ENCODE measurements at regions not wholly inside any gene's neighbourhood (a gene's known extent, or its start where the extent isn't known, plus 50 kb on each side); places are given as distances from the start of the nearest gene placed in this dataset.
"Not testable (repeated sequence)": the region's sequence is repeated elsewhere in the genome, so short reads cannot be mapped to it uniquely, and the experiment has no call there.

DNA sequence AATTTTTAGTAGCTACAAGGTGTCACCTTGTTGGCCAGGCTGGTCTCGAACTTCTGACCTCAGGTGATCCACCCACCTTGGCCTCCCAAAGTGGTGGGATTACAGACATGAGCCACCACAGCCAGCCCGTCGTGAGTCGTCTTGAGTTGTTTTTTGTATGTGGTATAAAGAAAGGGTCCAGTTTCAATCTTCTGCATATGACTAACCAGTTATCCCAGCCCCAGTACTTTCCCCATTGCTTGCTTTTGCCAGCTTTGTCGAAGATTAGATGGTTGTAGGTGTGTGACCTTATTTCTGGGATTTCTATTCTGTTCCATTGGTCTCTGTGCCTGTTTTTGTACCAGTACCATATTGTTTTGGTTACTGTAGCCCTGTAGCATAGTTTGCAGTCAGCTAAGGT is 105.9 kb downstream of the OR13H1 start:
- no peaks in the 10 kb centered on the region for H3K9me3 ChIP-seq (ENCODE audit: low read length)
- H3K9ac ChIP-seq (ENCODE audit: low read length) = no peak overlapping the region
- H3K36me3 ChIP-seq (ENCODE audit: insufficient read depth, low read length) = no peaks in the 10 kb centered on the region
- H3K4me3 ChIP-seq (ENCODE audit: low read depth in 1 of 2, low read length in 2 of 2) = no peak overlapping the region
- no peaks in the 10 kb centered on the region for H3K27me3 ChIP-seq (ENCODE audit: control insufficient read depth in 1 of 2, insufficient read depth in 2 of 2, low read length in 2 of 2)
- H3K4me1 ChIP-seq (ENCODE audit: insufficient read depth, low read length) = no peaks in the 10 kb centered on the region
- no peak overlapping the region for H3K27ac ChIP-seq (ENCODE audit: low read depth, low read length)

DNA sequence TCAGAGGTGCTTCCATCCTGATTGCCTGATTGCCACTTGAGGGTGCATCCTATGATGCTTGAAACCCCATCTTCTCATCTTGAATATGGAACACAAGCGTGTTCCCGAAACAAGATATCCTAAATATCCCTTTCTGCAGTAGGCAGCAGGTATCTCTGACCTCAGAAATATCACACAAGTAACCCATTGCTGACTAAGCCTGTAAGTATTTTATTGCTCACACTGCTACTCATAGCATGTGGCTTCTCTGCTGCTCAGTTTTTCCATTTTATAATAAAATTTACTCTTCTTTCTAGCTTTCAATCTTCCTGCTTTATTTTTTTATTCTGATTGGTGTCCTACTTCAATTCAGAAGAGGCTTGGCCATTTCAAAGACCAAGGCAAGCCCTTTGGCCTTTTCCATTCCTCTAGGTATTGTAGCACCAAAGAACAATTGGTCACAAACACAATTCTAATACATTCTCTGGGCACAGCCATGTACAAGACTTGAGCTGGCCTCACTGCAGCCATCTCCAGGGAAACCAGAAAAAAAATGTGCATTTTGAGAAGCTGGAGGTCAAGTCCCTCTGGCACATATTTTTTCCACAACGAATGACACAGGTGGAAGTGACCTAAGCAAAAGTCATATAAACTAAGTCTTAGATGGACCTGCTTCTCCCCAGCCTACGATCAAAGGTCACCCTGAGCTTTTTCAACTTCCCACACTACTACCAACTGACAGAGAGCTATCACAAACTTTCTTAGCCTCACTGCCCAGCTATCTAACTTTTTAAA is 107.0 kb downstream of the OR13H1 start:
- Histone ChIP-seq H3K9me3 (ENCODE audit: low read length) (no peaks in the 10 kb centered on the region), H3K4me3 (ENCODE audit: low read depth in 1 of 2, low read length in 2 of 2) (no peak overlapping the region), H3K9ac (ENCODE audit: low read length) (no peak overlapping the region), H3K27me3 (ENCODE audit: control insufficient read depth in 1 of 2, insufficient read depth in 2 of 2, low read length in 2 of 2) (no peaks in the 10 kb centered on the region), H3K27ac (ENCODE audit: low read depth, low read length) (no peak overlapping the region), H3K4me1 (ENCODE audit: insufficient read depth, low read length) (no peaks in the 10 kb centered on the region), H3K36me3 (ENCODE audit: insufficient read depth, low read length) (no peaks in the 10 kb centered on the region)

DNA sequence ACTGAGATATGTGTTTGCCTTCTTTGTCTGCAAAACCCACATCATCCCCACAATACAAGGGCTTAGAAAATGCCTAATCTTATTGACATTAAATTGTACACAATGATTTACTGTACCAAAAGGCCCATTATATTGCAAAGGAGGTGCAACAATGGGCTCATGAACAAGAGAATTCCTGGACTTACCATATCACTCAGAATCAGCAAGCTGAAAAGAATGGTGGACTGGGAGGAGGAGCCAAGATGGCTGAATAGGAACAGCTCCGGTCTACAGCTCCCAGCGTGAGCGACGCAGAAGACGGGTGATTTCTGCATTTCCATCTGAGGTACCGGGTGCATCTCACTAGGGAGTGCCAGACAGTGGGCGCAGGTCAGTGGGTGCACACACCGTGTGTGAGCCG is 119.9 kb downstream of the OR13H1 start:
- not testable (repeated sequence) for H3K27ac ChIP-seq (ENCODE audit: low read depth, low read length)

DNA sequence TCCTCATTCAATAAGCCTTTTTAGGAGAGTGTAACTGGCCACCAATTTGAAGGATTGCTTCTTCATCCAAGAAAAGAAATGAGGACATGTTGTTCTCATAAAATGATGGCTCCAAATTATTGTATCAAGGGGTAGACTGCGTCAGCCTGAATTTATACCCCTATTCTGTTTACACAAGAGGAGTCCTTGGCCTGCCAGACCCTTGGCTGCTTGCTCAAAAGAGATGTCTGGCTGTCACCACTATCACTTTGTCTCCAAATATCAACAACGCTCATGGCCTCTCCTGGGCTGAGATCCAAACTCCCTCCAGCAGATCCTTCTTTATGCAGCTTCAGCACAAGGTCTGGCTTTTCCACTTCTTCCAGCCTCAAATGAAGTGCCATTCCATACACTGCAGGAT is 127.9 kb downstream of the OR13H1 start:
- Histone ChIP-seq H3K27ac (ENCODE audit: low read depth, low read length) (no peak overlapping the region), H3K27me3 (ENCODE audit: control insufficient read depth in 1 of 2, insufficient read depth in 2 of 2, low read length in 2 of 2) (no peaks in the 10 kb centered on the region)

More for the DNA sequence above, 119.9 kb downstream of the OR13H1 start:
- H3K27me3 ChIP-seq (ENCODE audit: control insufficient read depth in 1 of 2, insufficient read depth in 2 of 2, low read length in 2 of 2); H3K36me3 ChIP-seq (ENCODE audit: insufficient read depth, low read length); H3K4me3 ChIP-seq (ENCODE audit: low read depth in 1 of 2, low read length in 2 of 2); H3K9me3 ChIP-seq (ENCODE audit: low read length); H3K9ac ChIP-seq (ENCODE audit: low read length); H3K4me1 ChIP-seq (ENCODE audit: insufficient read depth, low read length): not testable (repeated sequence)

DNA sequence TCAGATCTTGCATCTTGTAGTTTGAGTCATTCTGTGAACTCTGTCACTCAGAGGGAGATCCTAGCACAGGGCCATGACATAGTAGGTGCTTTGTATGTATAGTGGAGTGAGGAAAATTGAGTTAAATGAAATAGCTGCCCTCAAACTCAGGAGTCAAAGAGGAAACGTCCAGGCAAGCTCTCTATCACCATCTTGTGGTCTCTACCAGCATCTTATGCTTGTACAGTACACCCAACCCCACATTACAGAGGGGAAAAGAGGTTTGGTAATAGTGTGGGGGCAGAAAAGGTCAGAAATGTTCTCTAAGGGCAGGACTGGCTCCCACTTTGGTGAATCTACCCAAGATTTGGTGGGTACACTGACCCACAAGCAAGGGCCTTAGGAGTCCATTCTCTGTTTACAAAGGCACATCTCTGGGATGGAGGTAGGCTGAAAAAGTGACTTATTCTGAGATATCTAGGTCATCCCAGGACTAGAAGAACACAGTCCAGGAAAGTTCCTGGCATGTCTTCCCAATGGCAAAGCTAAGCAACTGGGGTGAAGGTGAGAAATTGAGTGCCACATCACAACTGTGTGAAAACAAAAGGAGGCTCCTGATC is 131.8 kb downstream of the OR13H1 start:
- Histone ChIP-seq H3K9me3 (ENCODE audit: low read length) (no peaks in the 10 kb centered on the region), H3K27ac (ENCODE audit: low read depth, low read length) (no peak overlapping the region), H3K27me3 (ENCODE audit: control insufficient read depth in 1 of 2, insufficient read depth in 2 of 2, low read length in 2 of 2) (peaks cover 0 to 6% of the 10 kb centered on the region in 2 donors), H3K9ac (ENCODE audit: low read length) (no peak overlapping the region), H3K4me1 (ENCODE audit: insufficient read depth, low read length) (no peaks in the 10 kb centered on the region), H3K36me3 (ENCODE audit: insufficient read depth, low read length) (no peaks in the 10 kb centered on the region), H3K4me3 (ENCODE audit: low read depth in 1 of 2, low read length in 2 of 2) (no peak overlapping the region)

More for the DNA sequence above, 127.9 kb downstream of the OR13H1 start:
- H3K36me3 ChIP-seq (ENCODE audit: insufficient read depth, low read length) = no peaks in the 10 kb centered on the region
- H3K9me3 ChIP-seq (ENCODE audit: low read length) = no peaks in the 10 kb centered on the region
- no peak overlapping the region for H3K9ac ChIP-seq (ENCODE audit: low read length)
- H3K4me1 ChIP-seq (ENCODE audit: insufficient read depth, low read length) = no peaks in the 10 kb centered on the region
- H3K4me3 ChIP-seq (ENCODE audit: low read depth in 1 of 2, low read length in 2 of 2) = no peak overlapping the region

DNA sequence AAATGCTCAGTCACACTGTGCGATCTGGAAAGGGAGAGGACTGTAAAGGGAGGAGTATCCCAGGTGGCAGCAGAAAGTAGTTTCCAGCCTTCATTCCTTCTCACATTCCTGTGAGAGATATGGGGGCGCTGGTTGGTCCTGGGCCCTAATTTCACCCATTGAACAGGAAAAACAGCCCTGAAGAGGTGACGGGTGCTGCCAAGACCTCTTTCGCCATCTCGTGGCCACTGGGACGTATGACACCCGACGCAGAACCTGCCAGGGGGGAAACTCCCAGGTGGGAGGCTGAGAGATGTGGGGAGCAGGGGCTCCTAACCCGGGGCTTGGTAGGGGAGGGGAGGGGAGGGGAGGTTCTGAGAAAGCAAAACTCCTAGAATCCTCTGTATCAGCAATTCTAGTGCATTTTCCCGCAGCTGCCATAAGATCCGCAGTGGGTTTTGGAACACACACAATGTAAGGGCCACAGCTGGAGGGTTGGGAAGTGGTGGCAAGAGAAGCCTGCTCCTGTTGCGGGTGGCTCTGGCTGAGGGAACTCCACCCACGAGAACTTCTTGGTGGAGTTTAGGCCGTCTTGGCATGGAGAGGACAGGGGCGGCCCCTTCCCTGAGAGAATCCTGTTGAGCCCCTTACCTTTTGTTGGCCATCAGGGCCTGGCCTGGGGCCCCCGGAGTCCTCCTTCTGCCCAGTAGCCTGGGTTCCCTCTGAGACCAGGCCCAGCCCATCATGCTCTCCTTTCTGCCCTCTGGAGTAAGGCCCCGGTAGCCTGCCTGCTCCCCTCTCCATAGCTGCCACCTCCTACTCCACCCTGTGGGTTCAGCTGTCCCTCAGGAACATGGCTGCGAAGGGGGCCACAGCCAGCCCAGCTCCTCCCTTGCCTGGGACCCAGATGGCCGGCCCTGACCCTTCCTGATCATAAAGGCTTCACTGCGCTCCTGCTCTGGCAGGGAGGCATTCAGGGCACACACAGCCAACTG is 134.1 kb downstream of the OR13H1 start:
- Histone ChIP-seq H3K4me1 (ENCODE audit: insufficient read depth, low read length) (no peaks in the 10 kb centered on the region), H3K27ac (ENCODE audit: low read depth, low read length) (no peak overlapping the region), H3K9me3 (ENCODE audit: low read length) (no peaks in the 10 kb centered on the region), H3K4me3 (ENCODE audit: low read depth in 1 of 2, low read length in 2 of 2) (no peak overlapping the region), H3K36me3 (ENCODE audit: insufficient read depth, low read length) (no peaks in the 10 kb centered on the region), H3K9ac (ENCODE audit: low read length) (no peak overlapping the region), H3K27me3 (ENCODE audit: control insufficient read depth in 1 of 2, insufficient read depth in 2 of 2, low read length in 2 of 2) (peaks cover 0 to 6% of the 10 kb centered on the region in 2 donors)

DNA sequence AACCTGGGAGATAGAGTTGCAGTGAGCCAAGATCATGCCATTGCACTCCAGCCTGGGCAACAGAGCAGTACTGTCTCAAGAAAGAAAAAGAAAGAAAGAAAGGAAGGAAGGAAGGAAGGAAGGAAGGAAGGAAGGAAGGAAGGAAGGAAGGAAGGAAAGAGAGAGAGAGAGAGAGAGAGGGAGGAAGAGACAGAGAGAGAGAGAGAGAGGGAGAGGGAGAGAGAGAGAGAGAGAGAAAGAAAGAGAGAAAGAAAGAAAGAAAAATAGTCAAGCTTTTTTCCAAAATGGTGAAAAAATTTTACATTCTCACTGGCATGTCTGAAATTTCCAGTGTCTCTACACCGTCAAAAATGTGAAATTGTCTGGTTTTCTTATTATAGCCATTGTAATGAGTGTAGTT is 138.9 kb downstream of the OR13H1 start:
- not testable (repeated sequence) for H3K27me3 ChIP-seq (ENCODE audit: control insufficient read depth in 1 of 2, insufficient read depth in 2 of 2, low read length in 2 of 2); H3K4me3 ChIP-seq (ENCODE audit: low read depth in 1 of 2, low read length in 2 of 2); H3K36me3 ChIP-seq (ENCODE audit: insufficient read depth, low read length); H3K27ac ChIP-seq (ENCODE audit: low read depth, low read length); H3K9me3 ChIP-seq (ENCODE audit: low read length); H3K9ac ChIP-seq (ENCODE audit: low read length); H3K4me1 ChIP-seq (ENCODE audit: insufficient read depth, low read length)

DNA sequence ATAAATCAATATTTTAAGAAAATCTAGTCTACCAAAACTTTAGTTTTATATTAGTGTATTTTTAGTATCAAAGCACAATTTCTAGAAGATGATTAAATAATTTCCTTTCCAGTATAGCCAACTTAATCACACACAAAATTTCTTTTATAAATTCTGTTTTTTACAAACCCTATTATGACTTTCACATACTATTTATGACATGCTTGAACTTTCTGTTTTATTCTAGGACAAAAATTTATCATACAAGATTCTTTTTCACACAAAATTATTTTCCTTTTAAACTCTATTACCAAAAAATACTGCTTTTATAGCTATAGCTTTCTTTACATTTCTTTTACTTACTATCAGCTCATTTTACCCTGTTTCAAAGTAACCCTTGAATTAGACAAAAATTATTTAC is 149.5 kb downstream of the OR13H1 start:
- H3K9ac ChIP-seq (ENCODE audit: low read length) = no peak overlapping the region
- no peaks in the 10 kb centered on the region for H3K27me3 ChIP-seq (ENCODE audit: control insufficient read depth in 1 of 2, insufficient read depth in 2 of 2, low read length in 2 of 2)
- no peaks in the 10 kb centered on the region for H3K4me1 ChIP-seq (ENCODE audit: insufficient read depth, low read length)
- H3K27ac ChIP-seq (ENCODE audit: low read depth, low read length) = no peak overlapping the region
- no peaks in the 10 kb centered on the region for H3K9me3 ChIP-seq (ENCODE audit: low read length)
- H3K4me3 ChIP-seq (ENCODE audit: low read depth in 1 of 2, low read length in 2 of 2) = no peak overlapping the region
- no peaks in the 10 kb centered on the region for H3K36me3 ChIP-seq (ENCODE audit: insufficient read depth, low read length)

DNA sequence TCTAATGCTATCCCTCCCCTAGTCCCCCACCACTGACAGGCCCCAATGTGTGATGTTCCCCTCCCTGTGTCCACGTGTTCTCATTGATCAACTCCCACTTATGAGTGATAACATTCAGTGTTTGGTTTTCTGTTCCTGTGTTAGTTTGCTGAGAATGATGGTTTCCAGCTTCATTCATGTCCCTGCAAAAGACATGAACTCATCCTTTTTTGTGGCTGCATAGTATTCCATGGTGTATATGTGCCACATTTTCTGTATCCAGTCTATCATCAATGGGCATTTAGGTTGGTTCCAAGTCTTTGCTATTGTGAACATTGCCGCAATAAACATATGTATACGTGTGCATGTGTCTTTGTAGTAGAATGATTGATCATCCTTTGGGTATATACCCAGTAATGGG is 153.1 kb downstream of the OR13H1 start:
- H3K36me3 ChIP-seq (ENCODE audit: insufficient read depth, low read length); H3K27ac ChIP-seq (ENCODE audit: low read depth, low read length); H3K27me3 ChIP-seq (ENCODE audit: control insufficient read depth in 1 of 2, insufficient read depth in 2 of 2, low read length in 2 of 2); H3K9me3 ChIP-seq (ENCODE audit: low read length); H3K4me1 ChIP-seq (ENCODE audit: insufficient read depth, low read length); H3K4me3 ChIP-seq (ENCODE audit: low read depth in 1 of 2, low read length in 2 of 2); H3K9ac ChIP-seq (ENCODE audit: low read length): not testable (repeated sequence)

DNA sequence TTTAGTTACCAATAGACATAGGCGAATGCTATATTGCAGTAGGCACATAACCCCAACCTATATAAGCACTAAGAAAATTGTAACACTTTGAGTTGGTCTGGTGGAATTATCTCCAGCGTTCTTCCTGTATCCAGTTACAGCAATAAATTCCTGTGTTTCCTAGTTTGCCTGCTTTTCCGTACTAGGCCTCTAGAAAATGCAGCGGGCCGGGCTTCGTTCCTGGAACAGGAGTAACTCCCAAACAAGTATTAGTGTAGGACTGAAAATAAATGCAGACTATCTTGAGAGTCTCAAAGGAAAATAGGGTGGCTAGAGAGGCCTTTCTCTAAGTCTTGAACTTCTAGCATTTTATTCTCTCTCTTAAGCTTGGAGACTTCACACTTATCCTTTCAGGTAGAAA is 159.8 kb downstream of the OR13H1 start:
- Histone ChIP-seq H3K27me3 (ENCODE audit: control insufficient read depth in 1 of 2, insufficient read depth in 2 of 2, low read length in 2 of 2) (no peaks in the 10 kb centered on the region), H3K4me1 (ENCODE audit: insufficient read depth, low read length) (no peaks in the 10 kb centered on the region), H3K4me3 (ENCODE audit: low read depth in 1 of 2, low read length in 2 of 2) (peak overlapping the region in 1 of 2 donors; percentile 74), H3K36me3 (ENCODE audit: insufficient read depth, low read length) (no peaks in the 10 kb centered on the region), H3K9ac (ENCODE audit: low read length) (no peak overlapping the region), H3K9me3 (ENCODE audit: low read length) (no peaks in the 10 kb centered on the region), H3K27ac (ENCODE audit: low read depth, low read length) (no peak overlapping the region)

DNA sequence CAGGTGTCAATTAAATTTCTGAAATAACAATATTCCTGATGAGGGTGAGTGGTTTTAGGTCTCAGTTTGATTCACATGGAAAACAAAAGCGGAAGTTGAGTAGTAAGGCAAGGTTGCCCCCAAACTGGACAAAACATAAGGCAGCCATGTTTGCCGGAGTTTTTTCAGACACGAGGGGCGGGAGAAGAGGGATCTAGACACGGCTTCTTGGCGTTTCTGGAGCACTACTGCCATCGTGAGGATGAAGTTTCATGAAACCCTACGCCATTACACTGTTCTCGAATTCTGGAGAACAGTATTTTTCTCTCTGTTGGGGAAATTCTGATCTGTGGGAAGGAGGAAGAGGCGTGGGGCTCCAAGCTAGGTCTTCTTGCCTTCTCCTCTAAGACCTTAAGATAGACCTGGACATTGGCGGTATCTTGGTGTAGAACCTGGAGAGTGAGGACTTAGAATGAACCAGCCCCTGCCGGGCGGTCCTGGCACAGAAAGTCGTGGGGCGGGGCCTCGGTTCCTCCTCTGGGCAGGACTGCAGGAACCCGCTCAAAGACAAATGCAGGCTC is 160.3 kb downstream of the OR13H1 start:
- Histone ChIP-seq H3K9me3 (ENCODE audit: low read length) (no peaks in the 10 kb centered on the region), H3K9ac (ENCODE audit: low read length) (no peak overlapping the region), H3K4me3 (ENCODE audit: low read depth in 1 of 2, low read length in 2 of 2) (peak overlapping the region; percentile 65 to 74), H3K36me3 (ENCODE audit: insufficient read depth, low read length) (no peaks in the 10 kb centered on the region), H3K4me1 (ENCODE audit: insufficient read depth, low read length) (no peaks in the 10 kb centered on the region), H3K27me3 (ENCODE audit: control insufficient read depth in 1 of 2, insufficient read depth in 2 of 2, low read length in 2 of 2) (no peaks in the 10 kb centered on the region), H3K27ac (ENCODE audit: low read depth, low read length) (peak overlapping the region; percentile 42)

All from muscle layer of colon (tissue), 2 donors.